ENCODE measurements at regions not wholly inside any gene's neighbourhood (a gene's known extent, or its start where the extent isn't known, plus 50 kb on each side); places are given as distances from the start of the nearest gene placed in this dataset.
A peak's percentile ranks its signal among the peaks of the same experiment; 100 is the strongest.

DNA sequence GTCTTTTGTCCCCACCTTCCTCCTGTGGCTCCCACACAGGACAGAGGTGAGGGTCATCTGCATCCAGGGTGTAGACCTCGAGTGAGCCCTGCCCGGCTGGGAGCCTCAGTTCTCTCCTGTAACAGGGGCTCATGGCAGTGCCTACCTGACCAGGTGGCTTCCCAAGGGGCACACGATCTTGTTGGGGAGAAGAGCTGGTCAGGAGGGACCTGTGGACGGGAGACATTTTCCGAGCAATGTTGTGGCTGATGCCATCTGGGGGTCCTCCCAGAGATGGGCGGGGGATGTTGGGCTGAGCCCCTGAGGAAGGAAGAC lies 51.9 kb downstream of the CEBPB start:
- H3K4me3 ChIP-seq (ENCODE audit: low read depth, low read length) = no peak overlapping the region
- DNase-seq (ENCODE audit: low read depth) = no peak
- TF ChIP-seq, protein P1, sequence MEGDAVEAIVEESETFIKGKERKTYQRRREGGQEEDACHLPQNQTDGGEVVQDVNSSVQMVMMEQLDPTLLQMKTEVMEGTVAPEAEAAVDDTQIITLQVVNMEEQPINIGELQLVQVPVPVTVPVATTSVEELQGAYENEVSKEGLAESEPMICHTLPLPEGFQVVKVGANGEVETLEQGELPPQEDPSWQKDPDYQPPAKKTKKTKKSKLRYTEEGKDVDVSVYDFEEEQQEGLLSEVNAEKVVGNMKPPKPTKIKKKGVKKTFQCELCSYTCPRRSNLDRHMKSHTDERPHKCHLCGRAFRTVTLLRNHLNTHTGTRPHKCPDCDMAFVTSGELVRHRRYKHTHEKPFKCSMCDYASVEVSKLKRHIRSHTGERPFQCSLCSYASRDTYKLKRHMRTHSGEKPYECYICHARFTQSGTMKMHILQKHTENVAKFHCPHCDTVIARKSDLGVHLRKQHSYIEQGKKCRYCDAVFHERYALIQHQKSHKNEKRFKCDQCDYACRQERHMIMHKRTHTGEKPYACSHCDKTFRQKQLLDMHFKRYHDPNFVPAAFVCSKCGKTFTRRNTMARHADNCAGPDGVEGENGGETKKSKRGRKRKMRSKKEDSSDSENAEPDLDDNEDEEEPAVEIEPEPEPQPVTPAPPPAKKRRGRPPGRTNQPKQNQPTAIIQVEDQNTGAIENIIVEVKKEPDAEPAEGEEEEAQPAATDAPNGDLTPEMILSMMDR (conservative IDR thresholded peaks at IDR 0.05; ENCODE audit: low read depth, low read length) = no peak

DNA sequence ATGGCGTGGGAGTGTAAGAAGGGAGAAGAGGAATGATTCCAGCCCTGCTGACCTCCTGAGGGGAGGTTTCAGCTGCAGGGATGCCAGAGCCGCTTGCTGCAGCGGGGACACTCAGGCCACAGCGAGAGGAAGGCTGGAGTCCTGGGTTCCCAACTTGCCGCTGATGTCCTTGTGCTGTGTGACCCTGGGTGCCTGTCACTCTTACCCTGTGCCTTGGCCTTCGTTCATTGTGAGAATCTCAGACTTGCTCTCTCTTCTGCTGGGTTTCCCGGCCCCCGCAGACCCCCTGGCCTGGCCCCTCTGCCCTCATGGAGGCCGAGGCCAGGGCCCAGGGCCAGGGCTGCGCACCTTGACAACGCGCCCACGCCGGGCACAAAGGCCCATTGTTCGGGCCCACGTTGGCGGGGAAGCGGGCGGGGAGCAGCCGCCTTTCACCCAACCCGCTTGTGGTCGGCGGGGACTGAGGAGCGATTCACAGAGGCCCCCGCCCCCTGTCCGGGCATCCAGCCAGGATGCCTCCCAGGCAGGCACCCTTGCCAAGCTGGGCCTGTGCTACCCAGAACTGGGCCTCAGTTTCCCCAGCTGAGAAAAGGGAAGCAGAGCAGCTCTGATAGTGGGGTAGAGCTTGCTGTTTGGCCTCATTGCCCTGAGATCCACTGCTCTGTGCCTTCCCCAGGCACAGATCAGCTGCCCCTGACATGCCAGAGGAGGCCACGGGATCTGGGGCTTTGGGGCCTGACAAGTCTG lies 52.4 kb downstream of the CEBPB start:
- H3K4me3 ChIP-seq (ENCODE audit: low read depth, low read length) = no peak overlapping the region
- TF ChIP-seq, protein P1 (conservative IDR thresholded peaks at IDR 0.05; ENCODE audit: low read depth, low read length) = no peak
- no peak for DNase-seq (ENCODE audit: low read depth)

DNA sequence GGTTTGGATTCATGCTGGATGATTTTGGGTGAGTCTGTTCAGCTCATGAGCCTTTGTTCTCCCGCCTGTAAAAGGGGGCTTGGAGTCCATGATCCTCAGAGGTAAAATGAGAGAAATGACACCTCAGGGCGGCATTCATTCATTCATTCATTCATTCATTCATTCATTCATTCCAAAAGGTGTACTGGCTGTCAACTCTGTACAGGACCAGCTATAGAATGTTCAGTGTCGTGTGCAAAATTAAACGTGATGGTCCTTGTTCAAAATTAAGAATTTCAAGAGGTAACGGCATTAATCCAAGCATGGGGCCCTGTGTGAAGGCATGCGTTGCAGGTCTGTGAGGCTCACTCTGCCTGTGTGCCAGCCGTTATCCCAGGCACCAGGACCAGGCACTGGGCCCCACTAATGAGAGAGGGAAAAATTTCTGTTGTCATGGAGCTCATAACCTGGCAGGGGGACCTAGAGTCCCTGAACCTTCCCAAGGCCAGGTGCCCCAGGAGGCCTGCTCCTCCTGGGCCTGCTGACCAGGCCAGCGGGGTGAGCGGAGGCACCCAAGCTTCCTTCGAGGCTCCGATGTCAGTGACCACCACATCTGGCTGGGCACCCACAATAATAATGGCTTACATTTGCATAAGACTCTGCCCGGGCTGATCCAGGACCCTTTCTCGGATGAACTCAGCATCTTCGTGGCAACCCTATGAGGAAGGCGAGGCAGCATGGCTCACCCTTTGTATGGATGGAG lies 53.2 kb downstream of the CEBPB start:
- DNase-seq (ENCODE audit: low read depth) = no peak
- H3K4me3 ChIP-seq (ENCODE audit: low read depth, low read length) = no peak overlapping the region
- TF ChIP-seq, protein P1 (conservative IDR thresholded peaks at IDR 0.05; ENCODE audit: low read depth, low read length) = no peak

DNA sequence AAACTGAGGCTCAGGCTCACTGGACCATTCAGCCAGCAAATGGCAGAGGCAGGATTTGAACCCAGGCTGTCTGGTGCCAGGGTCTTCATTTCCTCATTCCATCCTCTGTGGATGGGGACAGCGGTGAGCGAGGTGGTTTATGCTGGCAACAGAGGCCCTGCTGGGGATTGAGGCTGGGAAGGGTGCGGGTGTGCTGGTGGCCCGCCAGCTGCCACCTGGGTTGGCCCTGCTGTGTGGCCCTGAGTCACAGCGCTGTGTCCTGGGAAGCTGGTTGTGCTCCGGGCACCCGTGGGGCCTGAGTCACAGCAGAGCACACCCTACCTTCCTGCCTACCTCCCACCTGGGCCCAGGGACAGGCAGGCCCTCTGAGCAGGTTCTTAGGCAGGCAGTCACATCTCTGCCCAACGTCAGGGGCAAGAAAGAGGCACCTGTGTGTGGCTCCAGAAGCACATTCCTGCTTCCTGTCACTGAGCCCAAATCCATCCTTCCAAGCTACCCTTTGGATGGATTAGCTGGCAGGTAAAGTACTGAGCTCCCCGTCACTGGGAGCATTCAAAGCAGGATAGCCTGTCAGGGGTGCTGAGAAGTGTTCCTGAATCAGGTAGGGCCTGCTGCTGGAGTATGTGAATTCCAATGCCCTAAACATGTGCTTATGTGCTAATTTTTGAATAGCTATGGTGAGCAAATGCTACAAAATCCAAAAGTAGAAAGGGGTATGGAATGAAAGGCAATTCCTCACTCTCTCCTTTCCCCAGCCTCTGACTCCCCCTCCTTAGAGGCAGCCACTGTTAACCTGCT lies 53.9 kb downstream of the CEBPB start:
- no peak overlapping the region for H3K4me3 ChIP-seq (ENCODE audit: low read depth, low read length)
- DNase-seq (ENCODE audit: low read depth) = no peak
- TF ChIP-seq, protein P1 (conservative IDR thresholded peaks at IDR 0.05; ENCODE audit: low read depth, low read length) = no peak

DNA sequence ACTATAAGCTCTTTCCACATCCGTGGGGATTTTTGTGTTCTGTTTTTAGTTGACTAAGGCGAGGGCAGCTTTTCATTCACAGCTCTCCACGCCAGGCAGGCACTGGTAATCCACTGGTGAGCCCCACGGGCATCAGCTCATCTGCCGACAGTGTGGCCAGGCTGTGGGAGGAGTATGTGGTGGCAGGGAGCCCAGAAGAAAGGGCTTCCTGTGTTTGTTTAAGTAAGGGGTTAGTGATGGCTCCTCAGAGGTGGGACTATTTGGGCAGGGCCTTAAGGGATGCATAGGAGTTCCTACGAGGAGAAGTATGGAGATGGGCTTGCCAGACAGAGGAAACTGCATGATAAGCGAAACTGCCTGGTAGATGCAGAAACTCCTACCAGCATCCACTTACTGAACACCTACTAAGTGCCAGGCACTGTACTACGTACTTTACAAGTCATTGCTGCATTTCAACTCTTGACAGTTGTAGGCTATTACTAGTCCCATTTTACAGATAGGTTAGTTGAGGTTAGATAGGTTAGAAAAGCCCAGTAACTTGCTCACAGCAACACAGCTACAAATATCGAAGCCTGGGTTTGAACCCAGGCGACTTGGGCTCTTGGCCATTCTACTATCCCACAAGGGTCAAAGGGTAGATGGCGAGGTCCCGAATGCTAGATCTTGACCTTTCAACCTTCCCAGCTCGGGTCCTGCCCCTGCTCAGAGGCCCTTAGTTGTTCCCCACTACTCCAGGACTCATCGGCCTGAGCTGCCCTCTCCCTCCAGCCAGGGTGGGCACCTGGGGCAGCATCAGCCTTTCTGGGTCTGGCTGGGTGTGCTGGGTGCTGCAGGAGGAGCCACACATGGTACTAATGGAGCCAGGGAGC lies 55.1 kb downstream of the CEBPB start:
- H3K4me3 ChIP-seq (ENCODE audit: low read depth, low read length) = no peak overlapping the region
- peak; percentile 54 for DNase-seq (ENCODE audit: low read depth)
- TF ChIP-seq, protein P1 (conservative IDR thresholded peaks at IDR 0.05; ENCODE audit: low read depth, low read length) = no peak

DNA sequence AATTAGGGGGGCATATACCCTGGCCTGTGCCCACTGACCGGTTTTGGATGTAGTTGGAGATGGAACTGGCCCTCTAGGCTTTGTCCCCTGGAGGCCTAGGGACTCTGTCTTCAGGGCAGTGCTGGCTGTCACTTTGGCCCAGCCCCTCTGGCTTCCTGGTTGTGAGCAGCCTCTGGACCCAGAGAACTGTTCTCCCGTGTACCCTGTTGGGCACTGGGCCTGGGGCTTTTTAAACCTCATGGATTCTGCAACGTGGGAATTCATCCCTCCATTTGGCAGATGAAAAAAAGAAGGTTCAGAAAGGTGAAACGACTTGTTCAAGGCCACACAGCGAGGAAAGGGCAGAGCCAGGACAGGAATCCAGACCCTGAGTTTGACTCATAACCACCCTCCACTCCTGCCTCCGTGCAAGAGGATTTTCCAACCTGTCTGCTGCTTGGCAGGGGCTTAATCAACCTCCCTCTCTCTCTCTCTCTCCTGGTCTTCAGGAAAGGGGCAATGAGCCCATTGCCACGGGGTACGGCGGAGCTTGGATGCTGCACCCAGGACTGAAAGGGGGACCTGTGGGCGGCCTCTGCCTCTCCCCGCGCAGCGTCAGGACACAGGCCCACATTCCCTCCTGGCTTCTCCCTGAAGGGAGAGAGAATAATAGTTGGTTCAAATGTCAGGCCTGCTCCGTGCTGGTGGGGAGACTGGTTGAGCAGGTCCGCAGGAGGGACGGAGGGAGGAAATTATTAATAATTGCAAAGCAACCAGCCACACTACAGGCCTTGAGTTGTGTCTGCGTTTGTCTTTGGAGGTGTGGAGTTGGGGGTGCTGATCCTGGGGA lies 56.0 kb downstream of the CEBPB start:
- DNase-seq (ENCODE audit: low read depth) = no peak
- TF ChIP-seq, protein P1 (conservative IDR thresholded peaks at IDR 0.05; ENCODE audit: low read depth, low read length) = no peak
- no peak overlapping the region for H3K4me3 ChIP-seq (ENCODE audit: low read depth, low read length)

All from choroid plexus epithelial cell (primary cell).